ENCODE measurements at regions not wholly inside any gene's neighbourhood (a gene's known extent, or its start where the extent isn't known, plus 50 kb on each side); places are given as distances from the start of the nearest gene placed in this dataset.

DNA sequence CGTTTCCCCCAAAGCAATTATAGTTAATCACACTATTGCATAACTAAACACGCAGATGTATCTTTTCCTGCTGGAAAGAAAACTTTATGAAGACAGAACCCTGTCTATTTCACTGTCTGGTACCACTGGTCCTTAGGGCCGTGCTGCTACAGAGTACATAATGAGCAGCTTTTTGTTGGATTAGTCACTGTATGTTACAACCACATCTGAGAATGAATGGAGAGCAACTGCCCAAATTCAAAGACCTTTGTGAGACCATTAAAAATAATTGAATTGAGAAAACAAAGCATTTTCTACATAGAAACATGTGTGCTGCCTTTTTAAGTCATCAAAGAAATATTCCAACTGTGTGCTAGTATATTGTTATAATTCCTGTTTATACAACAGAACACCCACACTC is 111.3 kb upstream of the SORCS1 start:
- H3K27ac ChIP-seq (ENCODE audit: low read depth in 1 of 2, low read length in 2 of 2) = no peak overlapping the region
- no peaks in the 10 kb centered on the region for H3K9me3 ChIP-seq (ENCODE audit: control insufficient read depth, low read length)
- no peak overlapping the region for H3K4me3 ChIP-seq (ENCODE audit: low read length in 2 of 2)
- WGBS, 2 donors = 84 to 87% methylated on average over 3 of the region's 3 CpGs
- intact Hi-C loops (cut with DNase I) = no loop called here
- no peak for ATAC-seq (ENCODE audit: low FRiP score)
- no peak for DNase-seq
- no peaks in the 10 kb centered on the region for H3K4me1 ChIP-seq (ENCODE audit: control insufficient read depth in 1 of 2, insufficient read depth in 2 of 2, low read length in 2 of 2)
- H3K27me3 ChIP-seq (ENCODE audit: control insufficient read depth in 1 of 2, insufficient read depth in 2 of 2, low read length in 1 of 2) = no peaks in the 10 kb centered on the region
- H3K36me3 ChIP-seq (ENCODE audit: control insufficient read depth in 1 of 2, insufficient read depth in 2 of 2, low read length in 1 of 2) = no peaks in the 10 kb centered on the region

DNA sequence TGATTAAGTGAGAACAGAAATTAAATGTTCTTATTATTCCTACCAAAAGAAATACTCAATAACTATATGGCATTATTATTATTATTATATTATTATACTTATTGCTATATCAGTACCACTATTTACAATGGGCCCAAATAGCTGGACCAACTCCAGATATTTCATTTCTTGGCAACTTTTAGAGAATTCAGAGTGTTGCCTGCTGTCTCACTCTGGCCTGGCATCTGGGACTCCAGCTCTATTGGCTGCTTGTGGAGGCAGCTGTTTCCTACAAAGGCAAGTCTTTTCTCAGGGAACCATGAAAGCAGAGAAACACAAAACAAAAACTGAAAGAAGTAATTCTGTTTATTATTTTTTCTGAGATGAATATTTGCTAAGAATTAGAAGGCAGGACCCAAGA is 105.1 kb upstream of the SORCS1 start:
- Histone ChIP-seq H3K4me3 (ENCODE audit: low read length in 2 of 2) (no peak overlapping the region), H3K4me1 (ENCODE audit: control insufficient read depth in 1 of 2, insufficient read depth in 2 of 2, low read length in 2 of 2) (no peaks in the 10 kb centered on the region), H3K36me3 (ENCODE audit: control insufficient read depth in 1 of 2, insufficient read depth in 2 of 2, low read length in 1 of 2) (no peaks in the 10 kb centered on the region), H3K9me3 (ENCODE audit: control insufficient read depth, low read length) (no peaks in the 10 kb centered on the region), H3K27ac (ENCODE audit: low read depth in 1 of 2, low read length in 2 of 2) (no peak overlapping the region), H3K27me3 (ENCODE audit: control insufficient read depth in 1 of 2, insufficient read depth in 2 of 2, low read length in 1 of 2) (no peaks in the 10 kb centered on the region)
- DNase-seq (no peak), ATAC-seq (ENCODE audit: low FRiP score) (no peak)
- intact Hi-C loops (cut with DNase I) = no loop called here

DNA sequence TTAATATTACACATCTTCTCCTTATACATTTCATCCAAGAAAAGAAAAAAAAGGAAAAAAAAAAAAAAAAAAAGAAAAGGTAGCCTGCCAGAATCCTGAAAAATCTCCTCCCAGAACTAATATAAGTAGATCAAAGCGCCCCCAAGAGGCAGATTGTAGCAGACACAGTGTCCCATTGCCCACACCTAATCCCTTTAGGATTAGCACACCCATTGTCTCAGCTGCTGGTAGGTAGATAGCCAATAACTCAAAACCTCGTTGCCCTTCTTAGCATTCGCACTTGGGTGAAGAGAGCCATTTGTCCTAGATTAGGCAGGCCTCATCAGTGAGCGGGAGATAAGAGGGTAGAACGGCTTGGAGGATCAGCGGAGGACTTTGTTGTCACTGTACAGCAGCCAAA is 100.2 kb upstream of the SORCS1 start:
- Histone ChIP-seq H3K36me3 (ENCODE audit: control insufficient read depth in 1 of 2, insufficient read depth in 2 of 2, low read length in 1 of 2) (no peaks in the 10 kb centered on the region), H3K4me3 (ENCODE audit: low read length in 2 of 2) (no peak overlapping the region), H3K4me1 (ENCODE audit: control insufficient read depth in 1 of 2, insufficient read depth in 2 of 2, low read length in 2 of 2) (no peaks in the 10 kb centered on the region), H3K27me3 (ENCODE audit: control insufficient read depth in 1 of 2, insufficient read depth in 2 of 2, low read length in 1 of 2) (no peaks in the 10 kb centered on the region), H3K27ac (ENCODE audit: low read depth in 1 of 2, low read length in 2 of 2) (no peak overlapping the region), H3K9me3 (ENCODE audit: control insufficient read depth, low read length) (no peaks in the 10 kb centered on the region)
- ATAC-seq (ENCODE audit: low FRiP score) = no peak
- DNase-seq = no peak
- intact Hi-C loops (cut with DNase I) = no loop called here
- 23 to 31% methylated on average over 6 of the region's 6 CpGs for WGBS, 2 donors

DNA sequence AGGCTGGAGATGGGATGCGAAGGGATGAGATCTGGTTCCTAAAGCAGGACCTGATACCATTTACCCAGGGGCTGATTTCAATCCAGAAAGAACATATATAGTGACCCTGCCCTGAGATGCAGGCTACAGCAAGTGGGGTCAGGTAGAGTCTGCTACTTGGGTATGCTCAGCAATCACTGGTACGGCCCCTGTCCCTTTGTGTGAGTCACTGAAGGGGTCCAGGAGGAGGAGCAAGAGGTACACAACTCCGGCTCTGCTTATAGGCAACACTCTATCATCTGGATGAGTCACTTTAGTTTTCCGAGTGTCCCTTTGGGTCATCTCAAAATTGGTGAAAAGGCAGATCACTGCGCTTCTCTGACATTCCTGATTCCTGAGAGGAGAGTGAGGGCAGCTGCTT is 79.6 kb upstream of the SORCS1 start:
- Histone ChIP-seq H3K27me3 (ENCODE audit: control insufficient read depth in 1 of 2, insufficient read depth in 2 of 2, low read length in 1 of 2) (no peaks in the 10 kb centered on the region), H3K36me3 (ENCODE audit: control insufficient read depth in 1 of 2, insufficient read depth in 2 of 2, low read length in 1 of 2) (no peaks in the 10 kb centered on the region), H3K4me3 (ENCODE audit: low read length in 2 of 2) (no peak overlapping the region), H3K4me1 (ENCODE audit: control insufficient read depth in 1 of 2, insufficient read depth in 2 of 2, low read length in 2 of 2) (no peaks in the 10 kb centered on the region), H3K27ac (ENCODE audit: low read depth in 1 of 2, low read length in 2 of 2) (no peak overlapping the region), H3K9me3 (ENCODE audit: control insufficient read depth, low read length) (no peaks in the 10 kb centered on the region)
- no peak for ATAC-seq (ENCODE audit: low FRiP score)
- intact Hi-C loops (cut with DNase I) = loop anchor here in 1 of 2 donors (10.0 kb wide), 1 partner anchor 919 kb away; no protein-coding TSS in a partner anchor
- 79 to 83% methylated on average over 5 of the region's 5 CpGs for WGBS, 2 donors
- no peak for DNase-seq

DNA sequence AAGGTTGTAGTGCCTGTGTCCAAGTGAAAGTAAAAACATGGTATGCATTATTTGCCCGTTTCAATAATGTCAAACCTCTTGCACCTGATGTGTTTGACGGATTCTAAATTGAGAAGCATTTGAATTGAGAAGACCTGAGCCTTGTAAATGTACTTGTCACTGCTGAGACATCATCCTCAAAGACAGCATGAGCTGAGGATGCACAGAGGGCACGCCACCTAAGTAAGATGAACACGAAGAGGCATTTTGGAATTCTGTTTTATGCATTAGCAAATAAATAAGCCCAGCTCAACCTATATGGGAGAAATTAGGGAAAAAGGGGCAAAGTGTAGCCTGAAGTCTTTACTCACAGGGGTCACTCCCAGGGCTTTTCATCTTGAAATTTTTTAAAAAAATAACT is 73.8 kb upstream of the SORCS1 start:
- no peaks in the 10 kb centered on the region for H3K27me3 ChIP-seq (ENCODE audit: control insufficient read depth in 1 of 2, insufficient read depth in 2 of 2, low read length in 1 of 2)
- no peak overlapping the region for H3K4me3 ChIP-seq (ENCODE audit: low read length in 2 of 2)
- 65 to 70% methylated on average over 4 of the region's 4 CpGs for WGBS, 2 donors
- no peaks in the 10 kb centered on the region for H3K4me1 ChIP-seq (ENCODE audit: control insufficient read depth in 1 of 2, insufficient read depth in 2 of 2, low read length in 2 of 2)
- DNase-seq (no peak), ATAC-seq (ENCODE audit: low FRiP score) (no peak)
- no peaks in the 10 kb centered on the region for H3K36me3 ChIP-seq (ENCODE audit: control insufficient read depth in 1 of 2, insufficient read depth in 2 of 2, low read length in 1 of 2)
- H3K27ac ChIP-seq (ENCODE audit: low read depth in 1 of 2, low read length in 2 of 2) = no peak overlapping the region
- no peaks in the 10 kb centered on the region for H3K9me3 ChIP-seq (ENCODE audit: control insufficient read depth, low read length)
- intact Hi-C loops (cut with DNase I) = no loop called here

DNA sequence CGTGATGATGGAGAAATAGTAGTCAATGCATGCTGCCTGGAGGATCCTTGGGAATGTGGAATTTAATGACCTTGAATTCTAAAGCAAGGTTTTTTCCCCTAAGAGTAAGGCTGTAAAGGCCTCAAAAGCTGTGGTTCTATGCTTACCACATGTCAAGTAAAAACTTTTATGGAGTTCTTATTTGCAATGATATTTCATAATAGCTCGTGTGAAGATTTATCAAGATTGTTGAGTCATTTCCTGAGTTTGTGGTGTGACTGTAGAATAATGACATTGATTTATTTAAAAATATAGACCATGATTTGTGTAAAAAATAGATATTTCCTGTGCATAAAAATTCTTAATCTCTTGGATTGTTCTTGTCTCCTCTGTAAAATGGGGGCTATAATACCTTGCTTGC is 67.5 kb upstream of the SORCS1 start:
- Histone ChIP-seq H3K4me3 (ENCODE audit: low read length in 2 of 2) (no peak overlapping the region), H3K4me1 (ENCODE audit: control insufficient read depth in 1 of 2, insufficient read depth in 2 of 2, low read length in 2 of 2) (no peaks in the 10 kb centered on the region), H3K36me3 (ENCODE audit: control insufficient read depth in 1 of 2, insufficient read depth in 2 of 2, low read length in 1 of 2) (no peaks in the 10 kb centered on the region), H3K27ac (ENCODE audit: low read depth in 1 of 2, low read length in 2 of 2) (no peak overlapping the region), H3K27me3 (ENCODE audit: control insufficient read depth in 1 of 2, insufficient read depth in 2 of 2, low read length in 1 of 2) (no peaks in the 10 kb centered on the region), H3K9me3 (ENCODE audit: control insufficient read depth, low read length) (no peaks in the 10 kb centered on the region)
- intact Hi-C loops (cut with DNase I) = no loop called here
- DNase-seq (no peak), ATAC-seq (ENCODE audit: low FRiP score) (no peak)
- WGBS, 2 donors = 43% methylated on average over 2 of the region's 2 CpGs

DNA sequence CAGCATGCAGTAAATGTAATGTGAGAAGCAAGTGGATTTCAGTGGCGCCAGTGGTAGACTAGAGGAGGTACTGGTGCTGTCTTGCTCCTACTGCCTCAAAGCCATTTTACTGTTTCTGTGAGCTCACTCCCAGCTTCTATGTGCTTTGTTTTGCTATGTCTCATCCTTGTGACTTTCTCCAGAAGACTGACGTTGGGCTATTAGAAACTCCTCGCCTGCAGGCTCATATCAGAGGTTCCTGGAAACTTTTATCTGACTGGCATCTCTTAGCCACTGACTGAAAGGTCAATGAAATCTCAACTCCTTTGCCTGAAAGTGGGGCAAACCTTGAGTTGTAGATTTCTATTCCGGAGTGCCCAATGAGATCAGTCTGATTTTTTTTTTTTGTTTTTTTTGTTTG is 66.4 kb upstream of the SORCS1 start:
- Histone ChIP-seq H3K4me1 (ENCODE audit: control insufficient read depth in 1 of 2, insufficient read depth in 2 of 2, low read length in 2 of 2) (no peaks in the 10 kb centered on the region), H3K4me3 (ENCODE audit: low read length in 2 of 2) (no peak overlapping the region), H3K27ac (ENCODE audit: low read depth in 1 of 2, low read length in 2 of 2) (no peak overlapping the region), H3K27me3 (ENCODE audit: control insufficient read depth in 1 of 2, insufficient read depth in 2 of 2, low read length in 1 of 2) (no peaks in the 10 kb centered on the region), H3K36me3 (ENCODE audit: control insufficient read depth in 1 of 2, insufficient read depth in 2 of 2, low read length in 1 of 2) (no peaks in the 10 kb centered on the region), H3K9me3 (ENCODE audit: control insufficient read depth, low read length) (no peaks in the 10 kb centered on the region)
- ATAC-seq (ENCODE audit: low FRiP score) (no peak), DNase-seq (no peak)
- intact Hi-C loops (cut with DNase I) = no loop called here
- 65 to 82% methylated on average over 4 of the region's 4 CpGs for WGBS, 2 donors

DNA sequence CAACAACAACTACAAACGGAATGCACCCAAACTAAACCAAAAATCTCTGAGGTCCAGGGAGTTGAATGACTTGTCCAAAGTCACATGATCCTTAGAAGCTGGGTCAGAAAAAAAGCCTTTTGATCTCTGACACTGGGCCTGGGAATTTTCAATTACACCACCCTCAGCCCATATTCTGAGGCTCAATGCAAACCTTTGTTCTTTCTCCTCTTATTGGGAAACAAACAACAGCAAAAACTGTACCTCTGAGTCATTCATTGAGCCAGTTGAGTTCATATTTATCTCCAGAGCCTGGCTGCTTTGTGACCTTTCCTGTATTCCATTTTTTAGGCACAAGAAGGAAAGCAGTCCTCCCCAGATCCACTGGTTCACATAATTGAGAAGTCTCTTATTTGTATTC is 51.2 kb upstream of the SORCS1 start:
- Histone ChIP-seq H3K9me3 (ENCODE audit: control insufficient read depth, low read length) (no peaks in the 10 kb centered on the region), H3K27me3 (ENCODE audit: control insufficient read depth in 1 of 2, insufficient read depth in 2 of 2, low read length in 1 of 2) (no peaks in the 10 kb centered on the region), H3K36me3 (ENCODE audit: control insufficient read depth in 1 of 2, insufficient read depth in 2 of 2, low read length in 1 of 2) (no peaks in the 10 kb centered on the region), H3K27ac (ENCODE audit: low read depth in 1 of 2, low read length in 2 of 2) (no peak overlapping the region), H3K4me1 (ENCODE audit: control insufficient read depth in 1 of 2, insufficient read depth in 2 of 2, low read length in 2 of 2) (no peaks in the 10 kb centered on the region), H3K4me3 (ENCODE audit: low read length in 2 of 2) (no peak overlapping the region)
- no peak for DNase-seq
- intact Hi-C loops (cut with DNase I) = no loop called here
- WGBS, 2 donors = 46 to 66% methylated on average over 1 of the region's 1 CpG
- ATAC-seq (ENCODE audit: low FRiP score) = no peak
